HepG2 (cell line): ENCODE measurements at regions not wholly inside any gene's neighbourhood (a gene's known extent, or its start where the extent isn't known, plus 50 kb on each side); places are given as distances from the start of the nearest gene placed in this dataset.

Experiments
- ATAC-seq: fragments of 200-7000 bp; cut with Tn5 transposase; 3 replicates; pipeline ENCODE4 v1.9.1; 2020; ENCODE audit warnings: mild to moderate bottlenecking, moderate library complexity
- BruUV-seq: library from RNA; stranded (reverse); fragments of 400-500 nt; replicated peaks from 2 replicates; lab custom pipeline; 2021; lab: Mats Ljungman, UMichigan
- CTCF ChIA-PET: fragments of 300-600 bp; formaldehyde crosslinking; extraction: SDS; loops from one replicate; lab custom pipeline; 2021; ENCODE audit warnings: low total read pairs, inconsistent platforms, low intra/inter-chr PET ratio; lab: Yijun Ruan, JAX
- POLR2A ChIA-PET: fragments of 350-600 bp; sonication (Branson Sonifier 250); formaldehyde crosslinking; loops from one replicate; lab custom pipeline; 2020; ENCODE audit warnings: antibody characterized with exemption, inconsistent platforms; lab: Yijun Ruan, JAX
- DNase-seq: peaks from one replicate; pipeline ENCODE4 v3.0.0-alpha.2; 2015; ENCODE audit warnings: low spot score
- FAIRE-seq: peaks from 3 replicates; lab custom pipeline; 2011; peaks lifted over from hg19 to GRCh38; lab: Jason Lieb, UNC
- H2AFZ ChIP-seq: one replicate; pipeline ENCODE4 v1.6.1; 2011; ENCODE audit warnings: low read length, inconsistent platforms
- H3K27ac ChIP-seq: fragments of 300-600 bp; 3 replicates; pipeline ENCODE4 v1.8.0; 2011; ENCODE audit warnings: mixed run types, mild to moderate bottlenecking, mixed read lengths, low read length, inconsistent platforms; ENCODE audit not compliant: insufficient read depth; ENCODE audit errors: extremely low read length
- H3K27me3 ChIP-seq, 2 experiments: fragments of 200-600 bp in 1 of 2; 2 replicates in 1 of 2; 3 replicates in 1 of 2; pipeline versions ENCODE4 v1.6.0 to v1.8.0; 2011; ENCODE audit warnings: low read length in 2 of 2, mild to moderate bottlenecking in 2 of 2, moderate library complexity in 2 of 2, inconsistent platforms in 1 of 2; ENCODE audit not compliant: insufficient read depth in 2 of 2, control insufficient read depth in 1 of 2
- H3K36me3 ChIP-seq, 2 experiments: fragments of 200-600 bp in 1 of 2; replicated peaks in 1 of 2; 2 replicates in 1 of 2; 3 replicates in 1 of 2; pipeline versions ENCODE4 v1.5.1 to v1.8.0; 2011; ENCODE audit warnings: low read length in 2 of 2, inconsistent platforms in 1 of 2; ENCODE audit not compliant: insufficient read depth in 2 of 2, control insufficient read depth in 1 of 2
- H3K4me1 ChIP-seq: 2 replicates; pipeline ENCODE4 v1.5.1; 2012; ENCODE audit warnings: low read length, inconsistent platforms; ENCODE audit not compliant: insufficient read depth
- H3K4me2 ChIP-seq: 2 replicates; pipeline ENCODE4 v1.6.0; 2011; ENCODE audit warnings: low read depth, low read length, inconsistent platforms
- H3K4me3 ChIP-seq, 3 experiments: fragments of 200-600 bp in 1 of 3; sonication (generic), shearing (Covaris generic) in 1 of 3; replicated peaks in 1 of 3; 2 replicates each; pipeline ENCODE4 v1.5.1; 2011 to 2016; ENCODE audit warnings: low read length in 3 of 3, inconsistent platforms in 2 of 3, low read depth in 2 of 3, mild to moderate bottlenecking in 2 of 3, control low read depth in 1 of 3, mixed read lengths in 1 of 3; ENCODE audit not compliant: insufficient read depth in 1 of 3
- H3K79me2 ChIP-seq: one replicate; pipeline ENCODE4 v1.6.1; 2011; ENCODE audit warnings: low read length, inconsistent platforms; ENCODE audit not compliant: insufficient read depth
- H3K9ac ChIP-seq: 2 replicates; pipeline ENCODE4 v1.6.0; 2011; ENCODE audit warnings: mild to moderate bottlenecking, low read depth, low read length, inconsistent platforms; ENCODE audit not compliant: insufficient read depth
- H3K9me3 ChIP-seq: 2 replicates; pipeline ENCODE4 v1.5.1; 2012; ENCODE audit warnings: mild to moderate bottlenecking, low read length
- H4K20me1 ChIP-seq: 2 replicates; pipeline ENCODE4 v1.6.0; 2011; ENCODE audit warnings: inconsistent platforms, mild to moderate bottlenecking, low read length, moderate library complexity; ENCODE audit not compliant: insufficient read depth
- CTCF ChIP-seq: sonication (generic); formaldehyde crosslinking; IDR thresholded peaks from 2 replicates; pipeline ENCODE4 v1.5.0; 2020; ENCODE audit warnings: mild to moderate bottlenecking, missing genetic modification reagents, moderate library complexity
- DDIT3 ChIP-seq: sonication (generic); formaldehyde crosslinking; IDR thresholded peaks from 2 replicates; pipeline ENCODE4 v1.4.0; 2020; ENCODE audit warnings: mild to moderate bottlenecking, missing genetic modification reagents
- MYNN ChIP-seq: sonication (generic); formaldehyde crosslinking; IDR thresholded peaks from 2 replicates; pipeline ENCODE4 v1.4.0; 2020; ENCODE audit warnings: mild to moderate bottlenecking, low read depth, missing genetic modification reagents
- SAFB2 ChIP-seq: sonication (generic); formaldehyde crosslinking; IDR thresholded peaks from 2 replicates; pipeline ENCODE4 v1.5.1; 2020; ENCODE audit warnings: missing genetic modification reagents, low read depth, mild to moderate bottlenecking, borderline replicate concordance
- ZBTB40 ChIP-seq, 2 experiments: fragments of 450-650 bp in 1 of 2; sonication (generic) in 1 of 2; formaldehyde crosslinking in 1 of 2; IDR thresholded peaks; 2 replicates each; pipeline versions ENCODE4 v1.6.1 to v1.8.0; 2016 to 2022; ENCODE audit warnings: antibody characterized with exemption in 1 of 2, mild to moderate bottlenecking in 1 of 2, missing genetic modification reagents in 1 of 2
- ZNF24 ChIP-seq: fragments of 450-650 bp; IDR thresholded peaks from 2 replicates; pipeline ENCODE4 v1.6.1; 2017; ENCODE audit warnings: antibody characterized with exemption, mild to moderate bottlenecking
- ZNF777 ChIP-seq: sonication (generic); formaldehyde crosslinking; IDR thresholded peaks from 2 replicates; pipeline ENCODE4 v1.4.0; 2020; ENCODE audit warnings: missing genetic modification reagents
- ZSCAN12 ChIP-seq: sonication (generic); formaldehyde crosslinking; IDR thresholded peaks from 2 replicates; pipeline ENCODE4 v1.9.0; 2021; ENCODE audit warnings: mild to moderate bottlenecking, missing genetic modification reagents
- WGBS: methylation state at CpG from one replicate; pipeline ENCODE4 v1.1.6; 2017; ENCODE audit warnings: low lambda C conversion rate; 5-methylcytosine and 5-hydroxymethylcytosine counted together
- in situ Hi-C: cut with HindIII; loops from 2 replicates; pipeline ENCODE4 v1.10.0; 2017; ENCODE audit warnings: low pct_unique_long_range_greater_than_20kb; ENCODE audit not compliant: extremely low pct_ligation_motif_present
- intact Hi-C: fragments of 100-400 bp; cut with micrococcal nuclease; formaldehyde crosslinking; loops from one replicate; pipeline ENCODE4 v1.10.0; 2022; ENCODE audit not compliant: unreplicated experiment

- TF ChIP-seq SAFB2 (CRISPR knock-in tag) (no peak), CTCF (CRISPR knock-in tag) (no peak)
Observed at GRCh38 chr11:96779030-96779429, 389.2 kb downstream of the JRKL start (continued).

GRCh38 chr11:96781082-96781481, 391.3 kb downstream of the JRKL start:
- no peak overlapping the region for H2AFZ ChIP-seq
- BruUV-seq, result no TSS peak
- intact Hi-C loops, result no loop called here

More at GRCh38 chr11:96781082-96781481, 391.3 kb downstream of the JRKL start:
- no peak overlapping the region for H3K4me3 ChIP-seq
- in situ Hi-C loops, result no loop called here
- H3K36me3 ChIP-seq, result no peaks in the 10 kb centered on the region
- H3K4me2 ChIP-seq, result no peak overlapping the region
- no peaks in the 10 kb centered on the region for H4K20me1 ChIP-seq
- H3K79me2 ChIP-seq, result no peaks in the 10 kb centered on the region
- H3K9me3 ChIP-seq, result no peaks in the 10 kb centered on the region
- no peak for FAIRE-seq
- 0% methylated on average over 1 of the region's 1 CpG for WGBS
- no peak for ATAC-seq
- no peaks in the 10 kb centered on the region for H3K4me1 ChIP-seq
- no peaks in the 10 kb centered on the region for H3K27me3 ChIP-seq
- no peak overlapping the region for H3K9ac ChIP-seq
- H3K27ac ChIP-seq, result no peak overlapping the region
- no peak for DNase-seq
- CTCF ChIA-PET, result no interaction called here
- no peak for TF ChIP-seq ZBTB40 (IDR thresholded peaks at IDR 0.05)
- no peak for TF ChIP-seq ZBTB40 (CRISPR knock-in tag; IDR thresholded peaks at IDR 0.05)
- no peak for TF ChIP-seq ZNF24
- no peak for TF ChIP-seq MYNN
- no peak for TF ChIP-seq ZNF777 (CRISPR knock-in tag)
- no peak for TF ChIP-seq ZSCAN12 (CRISPR knock-in tag)
- TF ChIP-seq DDIT3 (CRISPR knock-in tag), result no peak
- POLR2A ChIA-PET, result no interaction called here
